HG03039 (cell line): ENCODE measurements at regions not wholly inside any gene's neighbourhood (a gene's known extent, or its start where the extent isn't known, plus 50 kb on each side); places are given as distances from the start of the nearest gene placed in this dataset.

ENCODE experiments used
- ATAC-seq: cut with Tn5 transposase; IDR thresholded peaks from one replicate; pipeline ENCODE4 v1.9.1; 2021; ENCODE audit warnings: mild to moderate bottlenecking, moderate library complexity; ENCODE audit not compliant: unreplicated experiment

- ATAC-seq, result no peak
Observed at GRCh38 chr11:42025121-42025803, 565.8 kb upstream of the LRRC4C start.

GRCh38 chr11:42034826-42035225 lies 575.4 kb upstream of the LRRC4C start:
- ATAC-seq, result no peak

GRCh38 chr11:42036201-42036600 lies 576.7 kb upstream of the LRRC4C start:
- no peak for ATAC-seq

- ATAC-seq, result no peak
Observed at GRCh38 chr11:42043312-42043711, 583.9 kb upstream of the LRRC4C start.

GRCh38 chr11:42047637-42048555 lies 588.4 kb upstream of the LRRC4C start:
- ATAC-seq, result no peak

GRCh38 chr11:42049186-42049585 lies 589.7 kb upstream of the LRRC4C start:
- no peak for ATAC-seq

GRCh38 chr11:42049650-42050049 lies 590.2 kb upstream of the LRRC4C start:
- ATAC-seq, result no peak

- no peak for ATAC-seq
Observed at GRCh38 chr11:42054351-42054900, 595.0 kb upstream of the LRRC4C start.

- ATAC-seq, result no peak
Observed at GRCh38 chr11:42055606-42056005, 596.2 kb upstream of the LRRC4C start.

GRCh38 chr11:42058794-42059193 lies 599.3 kb upstream of the LRRC4C start:
- no peak for ATAC-seq

- ATAC-seq, result no peak
Observed at GRCh38 chr11:42065199-42065598, 605.7 kb upstream of the LRRC4C start.

GRCh38 chr11:42066113-42066512 lies 606.7 kb upstream of the LRRC4C start:
- ATAC-seq, result no peak

- no peak for ATAC-seq
Observed at GRCh38 chr11:42074306-42074705, 614.9 kb upstream of the LRRC4C start.

- no peak for ATAC-seq
Observed at GRCh38 chr11:42075180-42075579, 615.7 kb upstream of the LRRC4C start.

GRCh38 chr11:42077794-42078193 lies 618.3 kb upstream of the LRRC4C start:
- no peak for ATAC-seq

- no peak for ATAC-seq
Observed at GRCh38 chr11:42085736-42086135, 626.3 kb upstream of the LRRC4C start.

- ATAC-seq, result no peak
Observed at GRCh38 chr11:42093541-42093940, 634.1 kb upstream of the LRRC4C start.

- no peak for ATAC-seq
Observed at GRCh38 chr11:42098075-42098474, 638.6 kb upstream of the LRRC4C start.

GRCh38 chr11:42112866-42113265 lies 653.4 kb upstream of the LRRC4C start:
- ATAC-seq, result no peak

GRCh38 chr11:42114927-42115326 lies 655.5 kb upstream of the LRRC4C start:
- no peak for ATAC-seq

- ATAC-seq, result no peak
Observed at GRCh38 chr11:42138454-42138853, 679.0 kb upstream of the LRRC4C start.

GRCh38 chr11:42145311-42145710 lies 685.9 kb upstream of the LRRC4C start:
- no peak for ATAC-seq
